NCI-H2081 (cell line): ENCODE measurements at regions not wholly inside any gene's neighbourhood (a gene's known extent, or its start where the extent isn't known, plus 50 kb on each side); places are given as distances from the start of the nearest gene placed in this dataset.
"Not testable (repeated sequence)": the region's sequence is repeated elsewhere in the genome, so short reads cannot be mapped to it uniquely, and the experiment has no call there.

Experiments used
- DNase-seq, 2 experiments: peaks; one replicate each; lab custom pipeline; 2025; lab: John Stamatoyannopoulos, UW

DNA sequence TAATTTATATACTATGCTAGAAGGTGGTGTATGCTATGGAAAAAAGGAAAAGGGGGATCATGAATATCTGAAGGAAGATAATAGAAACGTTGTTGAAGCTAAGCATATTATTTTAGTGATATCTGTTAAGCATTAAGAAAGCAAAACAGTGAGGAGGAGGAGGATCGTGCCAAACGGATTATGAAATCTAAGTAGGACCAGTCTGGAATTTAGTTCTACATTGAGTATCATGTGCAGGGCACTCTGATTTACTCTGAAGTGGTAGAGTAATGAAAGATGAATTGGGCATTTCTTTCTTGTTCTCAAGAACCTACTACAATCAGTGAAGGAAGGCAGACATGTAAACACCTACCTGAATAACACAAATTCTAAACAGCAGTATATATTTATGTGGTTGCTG lies 195.3 kb downstream of the CYB561 start:
- DNase-seq = no peak

DNA sequence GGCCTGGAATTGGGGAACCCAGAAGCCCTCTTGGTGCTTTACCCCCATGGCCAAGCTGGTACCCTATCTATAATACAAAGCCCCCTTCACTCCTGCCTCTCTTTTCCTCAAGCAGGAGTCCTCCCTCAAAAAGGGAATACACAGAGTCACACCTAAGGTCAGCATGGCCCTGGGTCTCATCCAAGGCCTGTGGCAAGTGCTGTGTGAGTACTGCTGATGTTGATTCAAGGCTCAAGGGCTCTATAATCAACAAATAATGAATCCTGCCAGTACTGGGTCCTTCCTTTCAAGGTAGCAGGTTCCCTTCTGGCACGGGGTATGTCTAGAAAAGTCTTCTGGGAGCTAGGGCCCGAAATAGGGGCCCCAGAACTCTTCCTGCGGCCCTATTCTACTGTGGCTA lies 187.3 kb downstream of the CYB561 start:
- DNase-seq = no peak

GRCh38 chr17:63262751-63263476 lies 183.2 kb downstream of the CYB561 start:
- no peak for DNase-seq

GRCh38 chr17:63265526-63265925 lies 180.6 kb downstream of the CYB561 start:
- DNase-seq = no peak

GRCh38 chr17:63267846-63268245 lies 178.3 kb downstream of the CYB561 start:
- DNase-seq = no peak

GRCh38 chr17:63268827-63269226 lies 177.3 kb downstream of the CYB561 start:
- no peak for DNase-seq

DNA sequence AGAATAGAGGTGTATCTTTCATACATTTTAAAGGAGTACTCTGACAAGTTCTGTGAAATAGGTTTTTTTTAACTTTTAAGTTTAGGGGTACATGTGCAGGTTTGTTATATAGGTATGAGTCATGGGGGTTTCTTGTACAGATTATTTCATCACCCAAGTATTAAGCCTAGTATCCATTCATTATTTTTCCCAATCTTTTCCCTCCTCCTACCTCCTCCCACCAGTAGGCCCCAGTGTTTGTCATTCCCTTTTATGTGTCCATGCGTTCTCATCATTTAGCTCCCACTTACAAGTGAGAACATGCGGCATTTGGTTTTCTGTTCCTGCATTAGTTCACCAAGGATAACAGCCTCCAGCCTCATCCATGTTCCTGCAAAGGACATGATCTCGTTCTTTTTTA lies 175.5 kb downstream of the CYB561 start:
- DNase-seq = no peak

- no peak for DNase-seq
Measured at GRCh38 chr17:63274146-63274545, 172.0 kb downstream of the CYB561 start.

- no peak for DNase-seq
Measured at GRCh38 chr17:63275318-63275970, 170.7 kb downstream of the CYB561 start.

DNA sequence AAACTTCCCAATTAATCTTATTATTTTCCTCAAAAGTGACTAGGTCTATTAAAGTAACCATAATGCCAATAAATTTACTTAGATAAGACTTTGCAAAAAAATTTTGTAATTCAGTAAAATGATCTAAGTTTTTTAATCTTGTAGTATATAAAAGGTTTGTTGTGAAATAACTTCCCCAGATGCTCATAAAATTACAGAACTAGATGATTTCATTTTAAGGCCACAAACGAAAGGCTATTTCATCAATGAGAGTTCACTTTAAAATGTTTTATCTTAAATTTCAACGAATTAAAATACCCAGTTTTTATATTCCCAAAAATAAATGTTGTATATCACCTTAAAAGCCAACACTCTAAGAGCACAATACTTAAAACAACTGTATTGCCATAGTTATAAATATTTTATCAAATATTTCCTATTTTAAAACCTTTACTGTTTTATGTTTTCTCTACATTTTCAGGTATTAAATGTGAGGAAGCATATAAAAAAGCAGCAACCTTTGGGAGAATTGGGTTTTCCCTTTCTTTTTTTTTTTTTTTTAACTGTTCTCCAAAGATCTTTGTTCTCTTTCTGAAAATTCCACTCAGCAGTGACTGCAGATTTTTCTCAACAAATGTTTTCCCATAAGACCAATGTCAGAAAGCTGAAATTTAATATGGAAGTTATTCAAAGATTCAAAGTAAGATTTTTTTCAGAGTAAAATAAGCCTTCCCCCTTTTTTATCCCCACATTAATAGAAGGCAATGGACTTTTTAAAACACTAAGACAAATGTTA lies 169.9 kb downstream of the CYB561 start:
- no peak for DNase-seq

- DNase-seq = no peak
Measured at GRCh38 chr17:63276821-63277220, 169.3 kb downstream of the CYB561 start.

GRCh38 chr17:63277629-63278028 lies 168.5 kb downstream of the CYB561 start:
- DNase-seq = no peak

DNA sequence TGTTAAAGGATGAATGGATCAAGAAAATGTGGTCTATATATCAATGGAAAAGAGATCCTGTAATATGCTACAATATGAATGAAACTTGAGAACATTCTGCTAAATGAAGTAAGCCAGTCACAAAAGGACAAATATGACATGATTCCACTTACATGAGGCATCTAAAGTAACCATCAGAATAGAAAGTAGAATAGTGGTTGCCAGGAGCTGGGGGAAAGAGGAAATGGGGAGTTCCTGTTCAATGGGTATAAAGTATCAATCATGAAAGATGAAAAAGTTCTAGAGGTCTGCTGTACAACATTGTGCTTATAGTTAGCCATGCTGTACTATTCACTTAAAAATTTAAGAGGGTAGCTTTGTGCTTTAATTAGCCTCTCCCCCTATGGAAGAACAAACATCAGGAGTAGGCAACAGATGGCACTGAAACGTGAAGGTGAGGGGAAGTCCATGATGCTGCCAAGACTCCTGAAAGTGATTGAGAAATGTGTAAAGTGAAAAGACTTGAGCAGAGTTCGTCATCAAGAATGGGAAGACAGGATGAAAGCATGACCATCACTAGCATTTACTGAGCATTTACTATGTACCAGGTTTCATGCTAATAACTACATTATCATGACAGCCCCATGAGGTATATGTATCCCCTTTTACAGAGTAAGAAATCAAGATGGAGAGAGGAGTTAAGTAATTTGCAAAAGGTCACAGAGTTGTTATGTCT lies 167.2 kb downstream of the CYB561 start:
- no peak for DNase-seq

GRCh38 chr17:63279498-63280230 lies 166.4 kb downstream of the CYB561 start:
- DNase-seq = no peak

DNA sequence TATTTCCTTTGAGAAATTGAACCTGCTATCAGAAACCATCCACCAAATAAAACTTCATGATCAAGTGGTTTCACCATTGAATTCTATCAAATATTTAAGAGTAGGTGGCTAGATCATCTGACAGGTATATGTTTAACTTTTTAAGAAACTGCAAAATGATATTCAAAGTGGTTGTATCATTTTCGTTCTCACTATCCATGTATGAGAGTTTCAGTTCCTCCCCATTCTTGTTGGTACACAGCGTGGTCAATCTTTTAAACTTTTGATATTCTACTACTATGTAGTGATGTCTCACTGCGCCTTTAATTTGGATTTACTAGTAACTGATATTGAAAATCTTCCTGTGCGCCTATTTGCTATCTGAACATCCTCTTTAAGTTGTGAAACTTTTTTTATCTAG lies 163.7 kb downstream of the CYB561 start:
- DNase-seq = no peak

GRCh38 chr17:63285551-63285950 lies 160.6 kb downstream of the CYB561 start:
- no peak for DNase-seq

DNA sequence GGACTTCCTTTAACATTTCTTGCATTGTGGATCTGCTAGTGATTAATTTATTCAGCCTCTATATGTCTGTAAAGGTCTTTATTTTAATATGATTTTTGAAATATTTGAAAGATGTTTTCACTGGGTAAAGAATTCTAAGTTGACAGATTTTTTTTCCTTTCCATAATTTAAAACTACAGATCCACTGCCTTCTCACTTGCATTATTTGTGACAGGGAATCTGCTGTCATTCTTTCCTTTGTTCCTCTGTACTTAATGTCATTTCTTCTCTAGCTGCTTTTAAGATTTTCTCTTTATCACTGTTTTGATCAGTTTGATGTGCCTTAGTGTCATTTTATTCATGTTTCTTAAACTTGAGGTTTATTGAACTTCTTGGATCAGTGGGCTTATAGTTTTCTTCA lies 159.9 kb downstream of the CYB561 start:
- DNase-seq = no peak

- not testable (repeated sequence) for DNase-seq
Measured at GRCh38 chr17:63287006-63287405, 159.1 kb downstream of the CYB561 start.

GRCh38 chr17:63289931-63290330 lies 156.2 kb downstream of the CYB561 start:
- no peak for DNase-seq

- DNase-seq = no peak
Measured at GRCh38 chr17:63290351-63290750, 155.8 kb downstream of the CYB561 start.

DNA sequence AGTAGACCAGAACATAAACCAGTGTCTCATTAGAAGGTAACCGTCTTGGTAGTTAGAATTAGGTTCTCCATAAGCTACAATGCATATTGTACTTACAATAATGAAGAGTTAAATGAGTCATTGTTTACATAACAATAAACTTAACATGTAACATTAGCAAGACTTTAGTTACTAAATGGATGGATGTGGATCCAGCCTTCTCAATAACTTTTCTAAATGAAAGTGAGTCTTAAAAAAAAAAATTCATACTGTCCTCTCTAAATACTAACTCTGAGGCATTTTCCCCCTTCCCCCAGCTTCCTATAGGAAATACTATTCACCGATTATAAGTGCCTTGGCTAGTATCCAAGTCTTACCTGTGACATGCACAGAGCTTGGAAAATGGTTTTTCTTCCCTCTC lies 155.3 kb downstream of the CYB561 start:
- DNase-seq = no peak

GRCh38 chr17:63291258-63291657 lies 154.8 kb downstream of the CYB561 start:
- DNase-seq = no peak
